ENCODE measurements at regions not wholly inside any gene's neighbourhood (a gene's known extent, or its start where the extent isn't known, plus 50 kb on each side); places are given as distances from the start of the nearest gene placed in this dataset.

GRCh38 chr1:222045236-222045635 is 303.3 kb upstream of the DUSP10 start:
- Mint-ChIP-seq H3K4me3 (no peak overlapping the region), H3K27ac (no peak overlapping the region), H3K4me1 (peaks cover 10 to 15% of the 10 kb centered on the region in 2 donors), H3K27me3 (no peaks in the 10 kb centered on the region), H3K9me3 (no peaks in the 10 kb centered on the region), H3K36me3 (no peaks in the 10 kb centered on the region)
- ATAC-seq (replicated peaks) (no peak), DNase-seq (no peak)

- Mint-ChIP-seq H3K9me3 (no peaks in the 10 kb centered on the region), H3K36me3 (peaks cover 0 to 2% of the 10 kb centered on the region in 2 donors), H3K4me1 (peaks cover 6 to 9% of the 10 kb centered on the region in 2 donors), H3K27ac (no peak overlapping the region), H3K27me3 (no peaks in the 10 kb centered on the region), H3K4me3 (no peak overlapping the region)
- no peak for ATAC-seq (replicated peaks)
- DNase-seq, result no peak
These were observed 301.8 kb upstream of the DUSP10 start for GRCh38 chr1:222043444-222044292.

- ATAC-seq (replicated peaks) (no peak), DNase-seq (no peak)
- Mint-ChIP-seq H3K4me3 (no peak overlapping the region), H3K4me1 (no peaks in the 10 kb centered on the region), H3K36me3 (peaks cover 0 to 2% of the 10 kb centered on the region in 2 donors), H3K27ac (no peak overlapping the region), H3K9me3 (no peaks in the 10 kb centered on the region), H3K27me3 (peaks cover 0 to 6% of the 10 kb centered on the region in 2 donors)
These were observed 300.2 kb upstream of the DUSP10 start for GRCh38 chr1:222042120-222042519.

- Mint-ChIP-seq H3K9me3 (no peaks in the 10 kb centered on the region), H3K36me3 (peaks cover 0 to 2% of the 10 kb centered on the region in 2 donors), H3K27ac (no peak overlapping the region), H3K4me1 (no peaks in the 10 kb centered on the region), H3K27me3 (peaks cover 5 to 11% of the 10 kb centered on the region in 2 donors), H3K4me3 (no peak overlapping the region)
- ATAC-seq (replicated peaks) (no peak), DNase-seq (no peak)
These were observed 299.1 kb upstream of the DUSP10 start for GRCh38 chr1:222040955-222041354.

GRCh38 chr1:222040121-222040805 is 298.4 kb upstream of the DUSP10 start:
- Mint-ChIP-seq H3K36me3 (peaks cover 0 to 2% of the 10 kb centered on the region in 2 donors), H3K4me1 (no peaks in the 10 kb centered on the region), H3K27me3 (peaks cover 10 to 16% of the 10 kb centered on the region in 2 donors), H3K27ac (no peak overlapping the region), H3K4me3 (no peak overlapping the region), H3K9me3 (no peaks in the 10 kb centered on the region)
- ATAC-seq (replicated peaks) (no peak), DNase-seq (no peak)

- ATAC-seq (replicated peaks) (no peak), DNase-seq (no peak)
- no peaks in the 10 kb centered on the region for H3K4me1 Mint-ChIP-seq
- no peaks in the 10 kb centered on the region for H3K9me3 Mint-ChIP-seq
- H3K27me3 Mint-ChIP-seq, result peaks cover 17 to 21% of the 10 kb centered on the region in 2 donors
- no peak overlapping the region for H3K27ac Mint-ChIP-seq
- H3K36me3 Mint-ChIP-seq, result peaks cover 0 to 2% of the 10 kb centered on the region in 2 donors
- H3K4me3 Mint-ChIP-seq, result no peak overlapping the region
These were observed 297.1 kb upstream of the DUSP10 start for GRCh38 chr1:222038971-222039370.

GRCh38 chr1:222037720-222038119 is 295.8 kb upstream of the DUSP10 start:
- Mint-ChIP-seq H3K4me3 (no peak overlapping the region), H3K27ac (no peak overlapping the region), H3K27me3 (peaks cover 17 to 21% of the 10 kb centered on the region in 2 donors), H3K9me3 (no peaks in the 10 kb centered on the region), H3K36me3 (peaks cover 0 to 2% of the 10 kb centered on the region in 2 donors), H3K4me1 (no peaks in the 10 kb centered on the region)
- no peak for DNase-seq
- ATAC-seq (replicated peaks), result no peak

GRCh38 chr1:222034790-222035189 is 292.9 kb upstream of the DUSP10 start:
- Mint-ChIP-seq H3K4me3 (no peak overlapping the region), H3K27ac (no peak overlapping the region), H3K9me3 (no peaks in the 10 kb centered on the region), H3K4me1 (no peaks in the 10 kb centered on the region), H3K36me3 (peaks cover 0 to 2% of the 10 kb centered on the region in 2 donors), H3K27me3 (peaks cover 17 to 21% of the 10 kb centered on the region in 2 donors)
- DNase-seq (no peak), ATAC-seq (replicated peaks) (no peak)

GRCh38 chr1:222033450-222033849 is 291.6 kb upstream of the DUSP10 start:
- no peak for DNase-seq
- ATAC-seq (replicated peaks), result no peak
- no peak overlapping the region for H3K27ac Mint-ChIP-seq
- H3K4me1 Mint-ChIP-seq, result no peaks in the 10 kb centered on the region
- H3K4me3 Mint-ChIP-seq, result no peak overlapping the region
- no peaks in the 10 kb centered on the region for H3K9me3 Mint-ChIP-seq
- H3K27me3 Mint-ChIP-seq, result peaks cover 17 to 21% of the 10 kb centered on the region in 2 donors
- H3K36me3 Mint-ChIP-seq, result no peaks in the 10 kb centered on the region

GRCh38 chr1:222031318-222031717 is 289.4 kb upstream of the DUSP10 start:
- no peaks in the 10 kb centered on the region for H3K36me3 Mint-ChIP-seq
- peaks cover 11 to 20% of the 10 kb centered on the region in 2 donors for H3K27me3 Mint-ChIP-seq
- DNase-seq, result no peak
- no peaks in the 10 kb centered on the region for H3K9me3 Mint-ChIP-seq
- no peak overlapping the region for H3K4me3 Mint-ChIP-seq
- H3K27ac Mint-ChIP-seq, result no peak overlapping the region
- no peak for ATAC-seq (replicated peaks)
- H3K4me1 Mint-ChIP-seq, result peaks cover 2 to 4% of the 10 kb centered on the region in 2 donors

- ATAC-seq (replicated peaks) (no peak), DNase-seq (no peak)
- Mint-ChIP-seq H3K4me1 (peaks cover 7 to 9% of the 10 kb centered on the region in 2 donors), H3K9me3 (no peaks in the 10 kb centered on the region), H3K27ac (no peak overlapping the region), H3K27me3 (peaks cover 4 to 14% of the 10 kb centered on the region in 2 donors), H3K36me3 (no peaks in the 10 kb centered on the region), H3K4me3 (no peak overlapping the region)
These were observed 286.8 kb upstream of the DUSP10 start for GRCh38 chr1:222028676-222029075.

GRCh38 chr1:222028116-222028515 is 286.2 kb upstream of the DUSP10 start:
- Mint-ChIP-seq H3K4me3 (no peak overlapping the region), H3K9me3 (no peaks in the 10 kb centered on the region), H3K4me1 (peaks cover 7 to 9% of the 10 kb centered on the region in 2 donors), H3K36me3 (no peaks in the 10 kb centered on the region), H3K27ac (no peak overlapping the region), H3K27me3 (peaks cover 4 to 14% of the 10 kb centered on the region in 2 donors)
- DNase-seq (no peak), ATAC-seq (replicated peaks) (no peak)

- no peaks in the 10 kb centered on the region for H3K36me3 Mint-ChIP-seq
- no peaks in the 10 kb centered on the region for H3K9me3 Mint-ChIP-seq
- H3K4me3 Mint-ChIP-seq, result no peak overlapping the region
- DNase-seq, result no peak
- peaks cover 7 to 9% of the 10 kb centered on the region in 2 donors for H3K4me1 Mint-ChIP-seq
- no peak overlapping the region for H3K27ac Mint-ChIP-seq
- peaks cover 12 to 14% of the 10 kb centered on the region in 2 donors for H3K27me3 Mint-ChIP-seq
- no peak for ATAC-seq (replicated peaks)
These were observed 284.4 kb upstream of the DUSP10 start for GRCh38 chr1:222026280-222026679.

GRCh38 chr1:222023025-222023424 is 281.1 kb upstream of the DUSP10 start:
- no peak for ATAC-seq (replicated peaks)
- H3K4me3 Mint-ChIP-seq, result no peak overlapping the region
- no peaks in the 10 kb centered on the region for H3K36me3 Mint-ChIP-seq
- H3K4me1 Mint-ChIP-seq, result peaks cover 7 to 9% of the 10 kb centered on the region in 2 donors
- no peaks in the 10 kb centered on the region for H3K9me3 Mint-ChIP-seq
- H3K27ac Mint-ChIP-seq, result no peak overlapping the region
- no peak for DNase-seq
- peaks cover 12 to 14% of the 10 kb centered on the region in 2 donors for H3K27me3 Mint-ChIP-seq

- peaks cover 0 to 1% of the 10 kb centered on the region in 2 donors for H3K9me3 Mint-ChIP-seq
- H3K27ac Mint-ChIP-seq, result no peak overlapping the region
- H3K4me1 Mint-ChIP-seq, result peaks cover 3 to 8% of the 10 kb centered on the region in 2 donors
- DNase-seq (no peak), ATAC-seq (replicated peaks) (no peak)
- no peaks in the 10 kb centered on the region for H3K36me3 Mint-ChIP-seq
- no peak overlapping the region for H3K4me3 Mint-ChIP-seq
- H3K27me3 Mint-ChIP-seq, result peaks cover 2 to 12% of the 10 kb centered on the region in 2 donors
These were observed 279.2 kb upstream of the DUSP10 start for GRCh38 chr1:222021129-222021528.
